Loucy (cell line): ENCODE measurements at regions not wholly inside any gene's neighbourhood (a gene's known extent, or its start where the extent isn't known, plus 50 kb on each side); places are given as distances from the start of the nearest gene placed in this dataset.

Experiments used
- CTCF ChIP-seq: fragments of 200-600 bp; sonication (generic); conservative IDR thresholded peaks from 2 replicates; pipeline ENCODE4 v1.5.1; 2014; ENCODE audit warnings: mild to moderate bottlenecking, antibody characterized with exemption, low read length
- EZH2phosphoT487 ChIP-seq: fragments of 200-600 bp; IDR thresholded peaks from 2 replicates; pipeline ENCODE4 v1.6.1; 2018; ENCODE audit warnings: antibody characterized with exemption, mild to moderate bottlenecking, moderate library complexity, borderline replicate concordance

- TF ChIP-seq CTCF (no peak), EZH2phosphoT487 (no peak)
Measured at GRCh38 chr4:36812149-36812548, 432.4 kb upstream of the NWD2 start.
